Mesenchymal stem cell (in vitro differentiated cells and primary cell): ENCODE measurements at regions not wholly inside any gene's neighbourhood (a gene's known extent, or its start where the extent isn't known, plus 50 kb on each side); places are given as distances from the start of the nearest gene placed in this dataset.
A peak's percentile ranks its signal among the peaks of the same experiment; 100 is the strongest.

Experiments used
- DNase-seq: peaks from one replicate; pipeline ENCODE4 v3.0.0-alpha.2; 2013
- H2AFZ ChIP-seq: one replicate; pipeline ENCODE4 v1.6.1; 2013; ENCODE audit warnings: low read depth, mild to moderate bottlenecking, control low read depth, inconsistent platforms, low read length, moderate library complexity
- H2AK5ac ChIP-seq: 2 replicates; pipeline ENCODE4 v1.6.1; 2013; ENCODE audit warnings: low read length, moderate library complexity, mild to moderate bottlenecking, inconsistent platforms; ENCODE audit not compliant: severe bottlenecking
- H2BK120ac ChIP-seq: one replicate; pipeline ENCODE4 v1.6.1; 2013; ENCODE audit warnings: low read depth, mild to moderate bottlenecking, inconsistent platforms, low read length, moderate library complexity
- H2BK12ac ChIP-seq, 2 experiments: one replicate each; pipeline ENCODE4 v1.6.1; 2013; ENCODE audit warnings: inconsistent platforms in 2 of 2, low read length in 2 of 2, mild to moderate bottlenecking in 2 of 2, moderate library complexity in 2 of 2, control low read depth in 1 of 2
- H2BK15ac ChIP-seq: one replicate; pipeline ENCODE4 v1.6.1; 2013; ENCODE audit warnings: mild to moderate bottlenecking, low read depth, inconsistent platforms; ENCODE audit not compliant: poor library complexity, severe bottlenecking
- H2BK5ac ChIP-seq: 2 replicates; pipeline ENCODE4 v1.6.1; 2013; ENCODE audit warnings: low read depth, mild to moderate bottlenecking, low read length, control low read depth, inconsistent platforms; ENCODE audit not compliant: poor library complexity, severe bottlenecking
- H3K14ac ChIP-seq, 2 experiments: one replicate each; pipeline ENCODE4 v1.6.1; 2013; ENCODE audit warnings: inconsistent platforms in 2 of 2, low read length in 2 of 2, control low read depth in 1 of 2, mild to moderate bottlenecking in 1 of 2, moderate library complexity in 1 of 2
- H3K18ac ChIP-seq, 2 experiments: one replicate each; pipeline ENCODE4 v1.6.1; 2013; ENCODE audit warnings: inconsistent platforms in 2 of 2, low read length in 2 of 2, control low read depth in 1 of 2, low read depth in 1 of 2, mild to moderate bottlenecking in 1 of 2
- H3K23ac ChIP-seq, 2 experiments: one replicate each; pipeline ENCODE4 v1.6.1; 2013; ENCODE audit warnings: inconsistent platforms in 2 of 2, low read length in 2 of 2, mild to moderate bottlenecking in 2 of 2, moderate library complexity in 2 of 2, control low read depth in 1 of 2
- H3K27ac ChIP-seq: 2 replicates; pipeline ENCODE4 v1.5.1; 2013; ENCODE audit warnings: mild to moderate bottlenecking, moderate library complexity, low read length, control low read depth, inconsistent platforms; ENCODE audit not compliant: poor library complexity, severe bottlenecking
- H3K27me3 ChIP-seq, 2 experiments: 2 replicates each; pipeline versions ENCODE4 v1.6.1 to v1.7.0; 2013; ENCODE audit warnings: low read length in 2 of 2, mild to moderate bottlenecking in 2 of 2, moderate library complexity in 2 of 2, control low read depth in 1 of 2, inconsistent platforms in 1 of 2; ENCODE audit not compliant: control insufficient read depth in 1 of 2, insufficient read depth in 1 of 2
- H3K36me3 ChIP-seq, 2 experiments: 2 replicates each; pipeline versions ENCODE4 v1.6.1 to v1.7.0; 2013; ENCODE audit warnings: low read length in 2 of 2, control low read depth in 1 of 2, inconsistent platforms in 1 of 2, low read depth in 1 of 2, mild to moderate bottlenecking in 1 of 2; ENCODE audit not compliant: insufficient read depth in 2 of 2, control insufficient read depth in 1 of 2
- H3K4ac ChIP-seq, 2 experiments: one replicate each; pipeline ENCODE4 v1.6.1; 2013; ENCODE audit warnings: inconsistent platforms in 2 of 2, low read length in 2 of 2, mild to moderate bottlenecking in 2 of 2, moderate library complexity in 2 of 2, control low read depth in 1 of 2, low read depth in 1 of 2
- H3K4me1 ChIP-seq: 2 replicates; pipeline ENCODE4 v1.6.1; 2013; ENCODE audit warnings: low read depth, low read length, control low read depth; ENCODE audit not compliant: control insufficient read depth, insufficient read depth
- H3K4me2 ChIP-seq: 2 replicates; pipeline ENCODE4 v1.6.1; 2013; ENCODE audit warnings: low read length, mild to moderate bottlenecking, inconsistent platforms; ENCODE audit not compliant: poor library complexity, severe bottlenecking
- H3K4me3 ChIP-seq, 2 experiments: 2 replicates each; pipeline versions ENCODE4 v1.5.1 to v1.7.0; 2013; ENCODE audit warnings: low read length in 2 of 2, mild to moderate bottlenecking in 2 of 2, control low read depth in 1 of 2, low read depth in 1 of 2; ENCODE audit not compliant: insufficient read depth in 1 of 2
- H3K79me1 ChIP-seq: replicated peaks from 2 replicates; pipeline ENCODE4 v1.6.1; 2013; ENCODE audit warnings: mild to moderate bottlenecking, control low read depth, low read length, inconsistent platforms; ENCODE audit not compliant: poor library complexity, severe bottlenecking
- H3K9ac ChIP-seq: 2 replicates; pipeline ENCODE4 v1.7.0; 2013; ENCODE audit warnings: mild to moderate bottlenecking, low read length, moderate library complexity
- H3K9me3 ChIP-seq: 2 replicates; pipeline ENCODE4 v1.7.0; 2013; ENCODE audit warnings: mild to moderate bottlenecking, low read length; ENCODE audit not compliant: control insufficient read depth
- H4K8ac ChIP-seq: one replicate; pipeline ENCODE4 v1.6.1; 2013; ENCODE audit warnings: inconsistent platforms, mild to moderate bottlenecking, low read length, moderate library complexity
- H4K91ac ChIP-seq: one replicate; pipeline ENCODE4 v1.6.1; 2013; ENCODE audit warnings: mild to moderate bottlenecking, low read length, inconsistent platforms
- WGBS: methylation state at CpG from one replicate; pipeline ENCODE4 v1.1.7; 2013; ENCODE audit warnings: mixed read lengths; 5-methylcytosine and 5-hydroxymethylcytosine counted together

GRCh38 chr13:58134525-58134924 lies 503.0 kb downstream of the PCDH17 start:
- H3K23ac ChIP-seq = no peak overlapping the region
- no peak overlapping the region for H3K4me2 ChIP-seq
- no peak overlapping the region for H2BK5ac ChIP-seq
- no peak overlapping the region for H2AFZ ChIP-seq
- H2BK15ac ChIP-seq = no peak overlapping the region
- H3K9ac ChIP-seq = no peak overlapping the region
- H3K4ac ChIP-seq = no peak overlapping the region
- no peaks in the 10 kb centered on the region for H3K27me3 ChIP-seq
- H2AK5ac ChIP-seq = no peak overlapping the region
- DNase-seq = no peak
- H3K27ac ChIP-seq = no peak overlapping the region
- peak overlapping the region; percentile 39 for H4K91ac ChIP-seq
- H3K79me1 ChIP-seq = no peaks in the 10 kb centered on the region
- WGBS = 98% methylated on average over 5 of the region's 5 CpGs
- no peak overlapping the region for H3K4me3 ChIP-seq
- no peak overlapping the region for H2BK12ac ChIP-seq
- H3K9me3 ChIP-seq = peaks cover 27% of the 10 kb centered on the region
- H3K4me1 ChIP-seq = no peaks in the 10 kb centered on the region
- no peak overlapping the region for H4K8ac ChIP-seq
- no peak overlapping the region for H3K14ac ChIP-seq
- no peak overlapping the region for H3K18ac ChIP-seq
- H3K36me3 ChIP-seq = no peaks in the 10 kb centered on the region
- H2BK120ac ChIP-seq = no peak overlapping the region

GRCh38 chr13:58142952-58143351 lies 511.4 kb downstream of the PCDH17 start:
- H2BK120ac ChIP-seq = no peak overlapping the region
- H3K27me3 ChIP-seq = no peaks in the 10 kb centered on the region
- H2AK5ac ChIP-seq = no peak overlapping the region
- no peak overlapping the region for H3K18ac ChIP-seq
- H3K4me1 ChIP-seq = no peaks in the 10 kb centered on the region
- no peak for DNase-seq
- H3K27ac ChIP-seq = no peak overlapping the region
- H3K9me3 ChIP-seq = peaks cover 6% of the 10 kb centered on the region
- no peak overlapping the region for H3K9ac ChIP-seq
- H3K4ac ChIP-seq = no peak overlapping the region
- H4K91ac ChIP-seq = no peak overlapping the region
- H2BK15ac ChIP-seq = no peak overlapping the region
- H2BK5ac ChIP-seq = no peak overlapping the region
- WGBS = no CpG with 5 or more reads among the region's 1 CpG
- no peak overlapping the region for H2BK12ac ChIP-seq
- no peaks in the 10 kb centered on the region for H3K36me3 ChIP-seq
- no peaks in the 10 kb centered on the region for H3K79me1 ChIP-seq
- H2AFZ ChIP-seq = no peak overlapping the region
- H4K8ac ChIP-seq = no peak overlapping the region
- no peak overlapping the region for H3K4me2 ChIP-seq
- no peak overlapping the region for H3K23ac ChIP-seq
- no peak overlapping the region for H3K14ac ChIP-seq
- H3K4me3 ChIP-seq = no peak overlapping the region

GRCh38 chr13:58144616-58145015 lies 513.1 kb downstream of the PCDH17 start:
- Histone ChIP-seq H4K91ac (no peak overlapping the region), H3K36me3 (no peaks in the 10 kb centered on the region), H3K79me1 (no peaks in the 10 kb centered on the region), H3K4me3 (no peak overlapping the region), H2AK5ac (no peak overlapping the region), H3K18ac (no peak overlapping the region), H3K14ac (no peak overlapping the region), H3K4me1 (no peaks in the 10 kb centered on the region), H3K27ac (no peak overlapping the region), H3K27me3 (no peaks in the 10 kb centered on the region), H3K23ac (no peak overlapping the region), H2AFZ (no peak overlapping the region), H4K8ac (no peak overlapping the region), H2BK120ac (no peak overlapping the region), H3K4ac (no peak overlapping the region), H3K9me3 (peaks cover 6% of the 10 kb centered on the region), H2BK12ac (no peak overlapping the region), H3K4me2 (no peak overlapping the region), H2BK15ac (no peak overlapping the region), H3K9ac (no peak overlapping the region), H2BK5ac (no peak overlapping the region)
- no peak for DNase-seq
- WGBS = 93% methylated on average over 11 of the region's 12 CpGs

GRCh38 chr13:58151452-58151851 lies 519.9 kb downstream of the PCDH17 start:
- Histone ChIP-seq H4K8ac (no peak overlapping the region), H3K4me3 (peak overlapping the region in 1 of 2 experiments; percentile 19), H3K4me2 (no peak overlapping the region), H3K36me3 (no peaks in the 10 kb centered on the region), H3K9me3 (no peaks in the 10 kb centered on the region), H2BK5ac (no peak overlapping the region), H2AK5ac (no peak overlapping the region), H3K27ac (no peak overlapping the region), H4K91ac (no peak overlapping the region), H3K18ac (no peak overlapping the region), H3K79me1 (no peaks in the 10 kb centered on the region), H3K14ac (no peak overlapping the region), H3K4me1 (no peaks in the 10 kb centered on the region), H2AFZ (no peak overlapping the region), H3K4ac (no peak overlapping the region), H2BK12ac (no peak overlapping the region), H3K9ac (no peak overlapping the region), H3K23ac (no peak overlapping the region), H3K27me3 (no peaks in the 10 kb centered on the region), H2BK120ac (no peak overlapping the region), H2BK15ac (no peak overlapping the region)
- peak; percentile 5 for DNase-seq
- 93% methylated on average over 2 of the region's 2 CpGs for WGBS
